AML-193 (cell line): ENCODE measurements at regions not wholly inside any gene's neighbourhood (a gene's known extent, or its start where the extent isn't known, plus 50 kb on each side); places are given as distances from the start of the nearest gene placed in this dataset.

Experiments
- DNase-seq, 2 experiments: peaks; one replicate each; lab custom pipeline; 2025; lab: John Stamatoyannopoulos, UW

- DNase-seq = no peak
Measured at GRCh38 chr12:88310666-88311065, 168.6 kb downstream of the TMTC3 start.

- DNase-seq = no peak
Measured at GRCh38 chr12:88313554-88313953, 171.4 kb downstream of the TMTC3 start.

GRCh38 chr12:88314706-88315105 lies 172.6 kb downstream of the TMTC3 start:
- DNase-seq = no peak

GRCh38 chr12:88318726-88319125 lies 176.6 kb downstream of the TMTC3 start:
- DNase-seq = no peak

- DNase-seq = no peak
Measured at GRCh38 chr12:88325076-88325815, 183.1 kb downstream of the TMTC3 start.

- DNase-seq = no peak
Measured at GRCh38 chr12:88325816-88326189, 183.7 kb downstream of the TMTC3 start.

GRCh38 chr12:88327276-88327675 lies 185.2 kb downstream of the TMTC3 start:
- DNase-seq = no peak

GRCh38 chr12:88328090-88328489 lies 186.0 kb downstream of the TMTC3 start:
- DNase-seq = no peak

- DNase-seq = no peak
Measured at GRCh38 chr12:88329833-88330232, 187.7 kb downstream of the TMTC3 start.

GRCh38 chr12:88334271-88334670 lies 192.2 kb downstream of the TMTC3 start:
- no peak for DNase-seq

GRCh38 chr12:88336076-88336739 lies 194.1 kb downstream of the TMTC3 start:
- no peak for DNase-seq

- DNase-seq = no peak
Measured at GRCh38 chr12:88338486-88338885, 196.4 kb downstream of the TMTC3 start.

- DNase-seq = no peak
Measured at GRCh38 chr12:88339254-88339949, 197.3 kb downstream of the TMTC3 start.

- no peak for DNase-seq
Measured at GRCh38 chr12:88339966-88340365, 197.9 kb downstream of the TMTC3 start.

GRCh38 chr12:88342251-88342806 lies 200.2 kb downstream of the TMTC3 start:
- DNase-seq = no peak

- no peak for DNase-seq
Measured at GRCh38 chr12:88351146-88351545, 209.0 kb downstream of the TMTC3 start.

- no peak for DNase-seq
Measured at GRCh38 chr12:88354691-88355090, 212.6 kb downstream of the TMTC3 start.

GRCh38 chr12:88360343-88360742 lies 218.2 kb downstream of the TMTC3 start:
- no peak for DNase-seq

GRCh38 chr12:88361493-88361892 lies 218.8 kb downstream of the KITLG start:
- DNase-seq = no peak

GRCh38 chr12:88362439-88362838 lies 217.8 kb downstream of the KITLG start:
- DNase-seq = no peak

- DNase-seq = no peak
Measured at GRCh38 chr12:88365403-88365802, 214.9 kb downstream of the KITLG start.

GRCh38 chr12:88366101-88366500 lies 214.2 kb downstream of the KITLG start:
- DNase-seq = no peak

GRCh38 chr12:88367231-88367630 lies 213.0 kb downstream of the KITLG start:
- no peak for DNase-seq
